T-helper 2 cell (primary cell): ENCODE measurements at regions not wholly inside any gene's neighbourhood (a gene's known extent, or its start where the extent isn't known, plus 50 kb on each side); places are given as distances from the start of the nearest gene placed in this dataset.
"Not testable (repeated sequence)": the region's sequence is repeated elsewhere in the genome, so short reads cannot be mapped to it uniquely, and the experiment has no call there.

Experiments
- DNase-seq, 5 experiments: peaks; one replicate each; pipeline versions ENCODE4 v3.0.0 to v3.0.0-alpha.2; 2012 to 2022

DNA sequence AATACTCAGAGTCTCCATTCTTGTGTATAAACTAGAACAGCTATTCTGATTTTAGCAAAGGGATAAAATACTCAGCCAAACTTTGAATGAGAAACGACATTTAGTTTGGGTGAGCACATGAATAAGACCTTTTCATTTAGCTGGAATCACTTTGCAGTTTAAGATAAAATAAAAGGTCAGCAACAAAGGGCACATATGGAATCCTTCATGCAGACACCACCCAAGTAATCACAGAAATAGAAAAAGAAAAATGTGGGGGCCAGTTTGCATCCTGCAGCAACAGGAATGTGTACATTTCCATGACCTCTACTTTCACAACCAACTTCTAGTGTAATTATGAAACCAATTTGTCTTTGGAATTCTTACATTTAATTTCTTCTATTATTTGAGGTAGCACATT, 1637.4 kb downstream of the PCDH9 start:
- no peak for DNase-seq

DNA sequence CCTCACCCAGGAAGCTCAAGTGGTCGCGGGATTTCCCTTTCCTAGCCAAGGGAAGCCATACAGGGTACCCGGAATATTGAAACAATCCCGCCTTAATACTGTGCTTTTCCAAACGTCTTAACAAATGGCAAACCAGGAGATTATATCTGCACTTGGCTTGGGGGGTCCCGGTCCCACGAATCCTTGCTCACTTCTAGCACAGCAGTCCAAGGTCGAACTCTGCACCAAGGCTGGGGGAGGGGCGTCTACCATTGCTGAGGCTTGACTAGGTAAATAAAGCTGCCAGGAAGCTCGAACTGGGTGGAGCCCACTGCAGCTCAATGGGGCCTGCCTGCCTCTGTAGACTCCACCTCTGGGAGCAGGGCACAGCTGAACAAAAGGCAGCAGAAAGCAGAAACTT, 1644.8 kb downstream of the PCDH9 start:
- no peak for DNase-seq

DNA sequence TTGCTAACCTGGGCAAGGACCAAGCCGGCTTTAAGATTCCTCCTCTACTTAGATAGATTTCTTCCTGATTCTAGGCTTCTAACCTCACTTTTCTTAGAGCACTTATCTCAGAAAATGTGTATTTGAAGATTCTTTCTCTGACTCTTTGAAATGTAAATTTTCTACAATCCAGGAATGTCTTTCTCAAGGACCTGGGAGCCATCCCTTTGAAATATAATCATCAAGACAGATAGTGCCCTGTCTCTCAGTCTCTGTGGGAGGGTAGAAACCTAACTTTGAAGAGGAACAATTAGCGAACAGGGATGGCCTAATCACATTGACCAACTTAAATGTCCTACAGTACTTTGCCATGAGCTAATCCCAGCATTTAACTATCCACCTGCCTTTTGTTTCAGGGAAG, 1646.0 kb downstream of the PCDH9 start:
- DNase-seq: no peak

DNA sequence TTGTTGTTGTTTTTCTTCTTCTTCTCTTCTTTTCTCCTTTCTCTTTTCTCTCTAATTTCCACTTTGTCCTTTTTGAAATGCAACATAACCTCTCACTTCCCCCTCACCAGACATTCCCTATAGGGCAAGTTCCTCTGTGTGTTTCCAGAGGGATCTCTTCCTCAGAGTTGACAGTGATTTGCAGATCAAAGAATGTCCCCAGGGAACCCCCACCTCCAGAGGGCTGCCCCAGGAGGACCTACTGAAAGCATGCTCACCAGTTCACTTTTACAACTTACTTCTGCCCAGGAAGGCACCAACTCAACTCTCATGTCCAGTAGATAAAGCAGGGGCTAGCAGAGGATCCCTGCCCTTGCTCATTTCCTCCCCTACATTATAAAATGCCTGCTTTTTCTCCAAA, 1648.0 kb downstream of the PCDH9 start:
- DNase-seq: no peak

DNA sequence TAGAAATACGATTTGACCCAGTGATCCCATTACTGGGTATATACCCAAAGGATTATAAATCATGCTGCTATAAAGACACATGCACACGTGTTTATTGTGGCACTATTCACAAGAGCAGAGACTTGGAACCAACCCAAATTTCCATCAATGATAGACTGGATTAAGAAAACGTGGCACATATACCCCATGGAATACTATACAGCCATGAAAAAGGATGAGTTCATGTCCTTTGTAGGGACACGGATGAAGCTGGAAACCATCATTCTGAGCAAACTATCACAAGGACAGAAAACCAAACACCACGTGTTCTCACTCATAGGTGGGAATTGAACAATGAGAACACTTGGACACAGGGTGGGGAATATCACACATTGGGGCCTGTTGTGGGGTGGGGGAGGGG, 1665.6 kb downstream of the PCDH9 start:
- DNase-seq: not testable (repeated sequence)

DNA sequence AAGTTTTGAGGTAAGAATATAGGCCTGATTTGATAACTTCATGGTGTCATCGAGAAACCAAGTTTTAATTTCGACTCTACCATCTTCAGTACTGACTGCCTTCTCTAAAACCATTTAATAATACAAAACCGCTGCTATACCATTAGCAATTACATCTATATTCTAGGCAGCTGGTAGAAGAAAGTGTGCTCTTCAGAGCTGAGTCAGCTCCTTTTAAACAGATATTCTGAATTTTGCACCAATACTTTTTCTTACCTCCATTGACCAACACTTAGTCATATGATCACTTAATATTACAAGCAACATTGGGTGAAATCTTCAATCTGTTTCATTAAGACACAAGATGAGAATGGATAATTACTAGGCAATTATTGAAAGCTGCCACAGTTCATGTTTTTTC, 1667.8 kb downstream of the PCDH9 start:
- no peak for DNase-seq

DNA sequence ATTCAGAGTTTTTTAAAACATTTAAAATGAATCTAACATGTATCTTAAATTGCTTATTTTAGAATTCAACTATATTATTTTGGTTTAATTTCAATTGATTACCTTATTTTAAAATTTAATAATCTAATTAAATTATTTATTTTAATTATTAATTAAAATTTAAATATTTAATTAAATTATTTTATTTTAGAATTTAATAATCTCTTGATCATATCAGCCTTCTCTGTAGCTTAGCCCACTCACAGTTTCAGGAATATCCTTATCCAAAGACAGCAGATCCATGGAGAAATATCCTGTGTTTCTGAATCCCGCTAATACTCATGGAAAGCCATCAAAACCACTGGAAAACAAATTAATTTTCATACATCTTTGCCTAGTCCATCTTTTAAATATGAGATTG, 1669.2 kb downstream of the PCDH9 start:
- no peak for DNase-seq

DNA sequence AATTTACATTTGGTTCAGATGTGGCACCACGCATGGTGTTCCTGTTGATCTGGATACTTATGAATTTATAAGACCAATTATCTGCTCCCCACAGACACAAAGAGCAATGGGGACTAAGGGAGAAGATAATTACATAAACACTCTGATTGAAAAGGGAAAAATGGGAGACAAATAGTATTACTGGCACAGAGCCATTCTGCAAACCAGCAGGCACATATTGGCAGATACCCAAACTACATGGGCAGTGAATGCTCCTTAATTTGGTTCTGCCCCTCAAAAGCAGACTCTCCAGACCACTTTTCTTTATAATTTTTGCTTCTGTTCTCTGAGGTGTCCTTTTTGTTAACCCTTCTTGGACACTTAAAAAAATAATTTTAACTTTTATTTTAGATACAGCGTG, 1674.2 kb downstream of the PCDH9 start:
- DNase-seq: no peak

DNA sequence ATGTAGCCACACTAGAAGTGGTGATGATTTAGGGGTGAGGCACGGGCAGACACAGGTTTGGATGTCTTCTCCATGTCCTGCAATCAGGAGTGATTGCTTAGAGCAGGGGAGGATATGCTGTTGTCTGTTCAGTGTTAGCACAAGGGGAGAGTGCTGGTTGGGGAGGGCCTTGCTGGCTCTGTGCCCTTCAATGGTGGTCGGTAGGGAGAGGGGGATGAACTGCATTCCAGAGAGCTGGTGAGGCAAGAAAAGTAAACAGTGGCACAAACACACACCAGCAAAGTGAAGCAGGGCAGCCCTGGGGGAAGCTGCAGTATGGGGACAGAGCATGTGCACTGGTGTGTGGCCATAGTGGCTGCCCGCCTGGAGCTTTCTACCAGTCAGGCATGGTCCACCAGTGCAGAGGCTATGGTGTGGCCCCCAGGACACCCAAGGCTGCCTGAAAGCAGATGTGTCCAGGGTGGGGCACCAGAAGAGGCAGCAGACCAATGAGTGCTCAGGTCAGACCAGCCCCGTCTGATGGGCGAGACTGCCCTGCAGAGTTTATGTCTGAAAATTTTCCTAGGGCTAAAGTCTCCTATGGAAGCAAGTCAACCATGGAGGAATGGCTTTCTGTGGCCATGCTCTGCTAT, 1676.9 kb downstream of the PCDH9 start:
- no peak for DNase-seq

DNA sequence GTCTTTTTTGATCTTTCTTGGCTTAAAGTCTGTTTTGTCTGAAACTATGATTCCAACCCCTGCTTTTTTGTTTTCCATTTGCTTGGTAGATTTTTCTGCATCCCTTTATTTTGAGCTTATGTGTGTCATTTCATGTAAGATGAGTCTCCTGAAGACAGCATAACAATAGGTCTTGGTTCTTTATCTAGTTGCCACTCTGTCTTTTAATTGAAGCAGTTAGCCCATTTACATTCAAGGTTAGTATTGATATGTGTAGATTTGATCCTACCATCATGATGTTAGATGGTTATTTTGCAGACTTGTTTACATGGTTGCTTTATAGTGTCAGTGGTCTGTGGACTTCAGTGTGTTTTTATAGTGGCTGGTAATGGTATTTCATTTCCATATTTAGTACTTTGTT, 1678.9 kb downstream of the PCDH9 start:
- DNase-seq: no peak

DNA sequence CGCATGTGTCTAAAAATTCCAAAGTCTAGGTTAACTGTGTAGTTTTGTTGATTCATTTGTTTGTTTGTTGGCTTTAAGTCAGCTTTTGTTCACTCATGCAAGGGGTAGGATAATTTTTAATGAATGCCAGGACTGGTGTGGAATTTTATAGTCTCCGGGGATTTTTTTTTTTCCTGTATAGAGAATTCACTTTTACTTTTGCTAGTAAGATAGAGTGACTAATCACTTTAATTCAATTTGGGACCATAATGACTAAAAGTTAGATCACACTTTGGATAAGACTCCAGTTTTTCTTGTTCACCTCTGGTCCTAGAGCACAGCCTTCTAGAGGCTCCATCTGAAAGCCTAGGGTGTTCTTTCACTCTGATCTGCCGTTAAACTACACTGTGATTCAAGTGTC, 1690.0 kb downstream of the PCDH9 start:
- no peak for DNase-seq

DNA sequence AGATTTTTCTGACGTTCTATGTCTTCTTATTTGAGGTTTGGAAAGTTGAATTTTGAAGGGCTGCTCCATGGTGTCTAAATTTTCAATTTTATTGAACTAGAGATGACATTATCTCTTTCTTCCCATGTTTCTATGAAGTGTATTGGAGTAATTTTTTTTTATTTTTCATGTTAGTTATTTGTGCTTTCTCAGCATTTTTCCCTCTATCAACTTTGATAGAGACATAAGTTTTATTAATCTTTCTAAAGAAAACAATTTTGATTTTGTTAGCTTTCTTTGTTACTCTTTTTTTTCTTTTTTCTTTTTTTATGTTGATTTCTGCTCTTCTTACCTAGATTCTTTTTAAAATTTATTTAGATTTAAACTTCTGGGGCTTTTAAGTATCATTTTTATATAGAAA, 1694.8 kb downstream of the PCDH9 start:
- no peak for DNase-seq

DNA sequence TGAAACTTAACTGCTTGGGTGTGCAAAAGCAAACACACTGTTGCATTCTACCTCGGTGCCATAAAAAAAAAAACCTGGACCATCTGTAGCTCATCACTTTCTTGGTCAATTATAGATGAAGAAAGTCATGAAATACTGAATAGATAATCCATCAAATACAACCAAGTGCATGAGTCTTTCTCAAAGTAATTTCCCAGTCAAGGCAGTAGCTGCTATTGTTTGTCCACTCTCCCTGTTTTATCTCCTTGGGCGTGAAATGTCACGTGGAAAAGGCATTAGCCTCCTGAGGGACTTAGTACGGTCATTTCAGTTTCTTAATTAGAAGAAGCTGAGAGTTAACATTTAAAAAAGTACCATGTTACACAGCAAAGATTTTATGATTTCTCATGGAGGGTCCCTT, 1697.9 kb downstream of the PCDH9 start:
- DNase-seq: no peak

DNA sequence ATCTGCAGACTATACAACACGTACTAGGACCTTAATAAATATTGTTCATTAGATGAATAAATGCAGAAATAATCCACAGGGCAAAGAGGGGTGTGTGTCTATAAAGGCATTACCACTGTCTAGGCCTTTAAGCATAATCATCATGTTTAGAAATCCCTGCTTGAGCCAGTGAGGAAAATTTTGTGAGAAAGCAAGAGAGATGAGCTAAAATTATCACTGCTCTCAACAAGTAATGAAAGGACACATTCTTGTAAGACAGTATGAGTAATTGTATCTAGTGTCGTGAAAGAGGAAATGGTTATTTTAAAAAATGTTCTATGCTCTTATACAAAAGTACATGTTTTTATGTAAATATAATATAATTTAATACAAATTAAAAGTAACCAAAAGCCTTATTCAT, 1699.4 kb downstream of the PCDH9 start:
- no peak for DNase-seq

DNA sequence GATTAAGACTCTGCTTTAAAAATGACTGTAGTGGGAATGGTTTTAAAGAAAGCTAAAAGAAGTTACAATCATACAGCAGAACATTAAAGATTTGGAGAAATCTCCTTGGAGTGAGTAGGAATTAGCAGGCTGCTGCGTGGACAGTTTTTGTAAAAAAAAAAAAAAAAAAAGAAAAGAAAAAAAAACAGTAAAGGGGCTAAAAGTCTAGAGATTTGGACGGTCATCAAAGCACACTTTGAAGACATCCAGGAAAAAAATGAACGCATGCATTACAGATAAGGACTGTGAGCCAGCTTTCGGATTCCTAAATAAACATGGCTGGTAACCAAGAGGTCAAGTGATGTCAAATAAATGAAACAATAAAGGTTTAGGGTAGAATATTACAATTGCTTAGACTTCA, 1700.6 kb downstream of the PCDH9 start:
- no peak for DNase-seq

DNA sequence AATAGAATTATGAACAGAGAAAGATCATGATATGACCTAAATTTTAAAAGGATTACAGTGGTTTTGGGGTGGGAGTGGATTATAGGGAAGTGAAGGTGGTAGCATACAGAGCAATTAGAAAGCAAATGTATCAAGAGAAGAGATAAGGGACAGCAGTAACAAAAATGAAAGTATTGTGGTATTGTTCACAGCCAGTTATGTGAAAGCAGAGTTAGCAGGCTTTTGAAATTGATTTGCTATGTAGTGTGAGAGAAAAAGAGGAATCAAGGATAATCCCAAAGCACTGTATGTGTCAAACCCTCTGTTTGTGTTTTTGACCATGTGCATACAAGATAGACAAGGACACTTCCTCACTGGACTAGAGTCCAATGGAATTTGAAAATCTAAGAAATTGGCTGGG, 1721.4 kb downstream of the PCDH9 start:
- no peak for DNase-seq

DNA sequence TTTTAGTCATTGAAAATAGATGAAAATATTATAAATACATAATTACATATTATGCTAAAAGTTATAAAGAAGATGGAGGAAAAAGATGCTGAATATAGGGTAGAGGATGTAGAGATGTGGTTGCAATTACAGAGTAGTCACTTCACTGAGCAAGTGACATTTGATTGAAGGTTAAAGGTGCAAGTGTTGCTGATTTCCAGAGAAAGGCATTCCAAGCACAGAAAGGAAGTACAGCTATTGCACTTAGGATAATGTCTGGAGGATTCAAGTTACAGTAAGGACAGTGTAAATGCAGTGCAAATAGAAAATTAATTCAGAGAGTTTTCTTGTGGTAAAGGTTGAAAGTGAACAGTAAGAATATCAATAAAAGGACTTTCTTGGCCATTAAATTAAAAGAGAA, 1721.8 kb downstream of the PCDH9 start:
- no peak for DNase-seq

DNA sequence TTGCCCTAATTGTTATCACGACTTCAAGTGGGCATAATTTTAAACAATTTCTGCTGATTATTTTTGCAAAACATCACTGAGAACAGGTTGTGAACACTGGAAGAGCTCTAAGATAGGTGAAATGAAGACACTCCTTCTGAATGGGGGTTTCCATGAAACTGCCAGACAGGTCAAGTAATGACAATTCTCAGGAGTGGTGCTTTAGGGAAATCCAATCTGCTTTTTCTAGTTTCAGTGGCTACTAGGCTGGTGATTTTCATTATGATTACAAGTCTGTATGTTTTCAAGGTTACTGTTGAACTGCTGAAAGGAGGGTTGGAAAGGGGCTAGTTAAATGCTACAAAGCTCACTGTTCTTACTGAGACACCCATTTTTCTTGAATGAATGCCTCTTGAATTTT, 1724.2 kb downstream of the PCDH9 start:
- DNase-seq: no peak

DNA sequence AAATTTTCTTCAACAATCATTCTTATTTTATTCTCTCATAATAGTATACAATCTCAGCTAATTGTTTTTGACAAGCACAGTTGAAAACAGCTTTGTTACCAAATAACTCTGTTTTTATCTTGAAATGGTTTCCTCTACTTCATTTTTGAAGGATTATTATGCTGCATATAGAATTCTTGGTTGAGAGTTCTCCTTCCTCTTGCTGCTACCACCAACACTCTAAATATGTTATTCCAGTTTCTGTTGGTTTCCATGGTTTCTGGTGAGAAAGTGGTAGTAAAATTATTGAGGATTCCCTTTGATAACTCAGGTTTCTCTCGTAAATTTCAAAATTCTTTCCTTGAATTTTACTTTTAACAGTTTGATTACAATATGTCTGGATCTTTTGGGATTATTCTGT, 1725.9 kb downstream of the PCDH9 start:
- no peak for DNase-seq

DNA sequence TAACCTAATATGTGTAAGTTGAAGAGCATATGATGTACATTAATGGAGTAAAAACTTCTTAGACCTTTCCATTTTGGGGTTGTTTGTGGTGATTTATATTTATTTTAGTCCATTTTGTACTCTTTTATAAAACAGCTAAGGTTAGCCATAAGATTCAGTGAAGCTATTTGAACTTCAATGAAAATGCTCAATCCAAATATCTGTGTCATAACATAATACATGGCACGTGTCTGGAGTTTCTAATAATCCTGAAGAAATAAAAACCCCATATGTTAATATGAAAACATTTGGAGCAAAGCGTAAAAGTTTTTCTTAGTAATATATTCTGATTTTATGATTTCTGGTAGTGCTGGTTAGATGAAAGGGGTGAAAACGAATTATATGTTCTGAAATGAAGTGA, 1729.7 kb downstream of the PCDH9 start:
- no peak for DNase-seq

DNA sequence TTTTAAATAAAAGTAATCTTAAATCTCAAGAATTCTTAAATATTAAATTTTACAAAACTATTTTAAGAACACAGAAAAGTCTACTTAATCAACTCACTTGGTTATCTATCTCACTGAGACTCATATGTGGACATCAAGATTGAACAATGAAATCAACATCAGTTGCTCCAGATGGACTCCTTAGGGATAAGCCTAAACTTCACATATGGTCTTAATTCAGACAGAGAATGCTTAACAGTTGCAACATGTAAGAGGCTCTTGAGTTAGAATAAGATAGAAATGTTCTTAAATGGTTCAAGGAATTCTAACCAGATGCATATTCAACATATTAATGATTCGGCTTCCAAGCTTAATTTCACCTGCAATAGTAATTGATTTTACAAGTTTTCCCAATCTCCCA, 1730.9 kb downstream of the PCDH9 start:
- DNase-seq: no peak

DNA sequence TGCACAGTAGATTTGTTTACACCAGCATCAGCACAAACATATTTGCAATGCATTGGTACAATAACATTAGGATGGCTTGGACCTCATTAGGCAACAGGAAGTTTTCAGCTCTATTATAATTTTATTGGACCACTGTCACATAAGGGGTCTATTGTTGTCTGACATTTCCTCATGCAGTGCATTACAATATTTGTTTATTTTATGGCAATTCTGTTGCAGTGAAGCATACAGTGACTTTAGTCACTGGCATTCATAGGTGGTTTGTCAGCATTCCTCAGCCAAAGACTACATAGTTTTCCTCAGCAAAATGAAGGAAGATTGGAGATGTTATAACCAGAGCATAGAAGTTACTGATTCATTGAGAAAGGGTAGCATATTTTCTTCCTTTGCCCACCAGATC, 1732.9 kb downstream of the PCDH9 start:
- DNase-seq: no peak

DNA sequence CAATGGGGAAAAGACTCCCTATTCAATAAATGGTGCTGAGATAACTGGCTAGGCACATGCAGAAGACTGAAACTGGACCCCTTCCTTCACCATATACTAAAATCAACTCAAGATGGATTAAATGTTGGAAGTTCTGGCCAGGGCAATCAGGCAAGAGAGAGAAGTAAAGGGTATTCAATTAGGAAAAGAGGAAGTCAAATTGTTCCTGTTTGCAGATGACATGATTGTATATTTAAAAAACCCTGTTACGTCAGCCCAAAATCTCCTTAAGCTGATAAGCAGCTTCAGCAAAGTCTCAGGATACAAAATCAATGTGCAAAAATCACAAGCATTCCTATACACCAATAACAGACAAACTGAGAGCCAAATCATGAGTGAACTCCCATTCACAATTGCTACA, 1739.4 kb downstream of the PCDH9 start:
- DNase-seq: not testable (repeated sequence)

DNA sequence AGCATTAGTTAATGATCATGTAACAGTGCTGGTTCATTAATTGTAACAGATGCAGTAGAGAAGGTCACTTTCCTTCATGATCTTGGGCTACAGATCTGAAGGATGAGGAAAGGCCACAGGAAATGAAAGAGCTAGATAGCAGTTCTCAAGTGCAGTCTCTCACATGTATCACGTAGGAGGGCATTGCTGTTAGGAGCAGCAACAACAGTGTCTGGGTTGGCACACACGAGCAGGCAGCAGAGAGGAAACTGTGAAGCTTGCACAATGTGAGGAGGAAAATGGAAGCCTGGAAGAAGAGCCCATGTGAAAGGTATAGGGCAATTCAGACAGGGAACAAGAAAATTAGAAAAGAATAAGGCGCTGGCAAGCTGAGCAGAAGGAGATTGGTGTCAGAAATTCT, 1741.5 kb downstream of the PCDH9 start:
- DNase-seq: no peak

DNA sequence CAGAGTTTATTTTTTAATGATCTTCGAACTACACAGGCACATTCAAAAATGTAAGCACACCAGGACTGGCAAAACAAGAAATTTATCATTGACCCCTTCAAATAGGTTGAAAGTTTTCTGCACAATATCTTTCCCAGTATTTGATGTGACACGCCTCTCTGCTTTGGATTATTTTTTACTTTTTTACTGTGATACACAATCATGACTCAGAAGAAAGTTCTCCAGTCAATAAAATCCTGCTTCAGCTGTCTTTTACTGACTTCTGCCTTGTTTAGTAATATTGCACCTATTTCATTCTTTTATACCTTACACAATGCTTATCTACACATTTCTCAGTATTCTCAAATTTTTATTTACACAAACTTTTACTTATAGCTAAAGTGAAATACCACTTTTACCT, 1750.4 kb downstream of the PCDH9 start:
- no peak for DNase-seq

DNA sequence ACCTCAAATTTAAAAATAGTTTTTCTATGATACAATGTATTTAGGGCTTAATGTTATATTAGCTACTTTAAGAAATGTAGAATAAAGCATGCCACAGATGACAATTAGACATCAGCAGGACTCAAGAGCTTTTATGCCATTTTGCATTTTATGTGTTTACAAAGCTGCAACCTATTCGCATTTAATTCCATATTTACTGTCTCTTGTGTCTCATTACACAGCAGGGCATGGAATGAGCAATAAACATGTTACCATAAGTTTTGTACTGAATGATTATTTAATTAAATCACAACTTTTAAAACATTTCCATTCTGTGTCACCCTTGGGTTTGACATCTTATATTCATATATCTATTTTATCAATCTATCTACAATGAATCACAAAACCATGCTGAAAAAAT, 1756.9 kb downstream of the PCDH9 start:
- DNase-seq: no peak
